ENCODE measurements at regions not wholly inside any gene's neighbourhood (a gene's known extent, or its start where the extent isn't known, plus 50 kb on each side); places are given as distances from the start of the nearest gene placed in this dataset.
"Not testable (repeated sequence)": the region's sequence is repeated elsewhere in the genome, so short reads cannot be mapped to it uniquely, and the experiment has no call there.

- no peak overlapping the region for H3K4me3 ChIP-seq (ENCODE audit: low read depth, low read length)
- DNase-seq (ENCODE audit: low read depth, low spot score) = no peak
- in situ Hi-C loops (cut with HindIII; ENCODE audit: low sequenced_read_pairs) = no loop called here
- TF ChIP-seq, protein P1, sequence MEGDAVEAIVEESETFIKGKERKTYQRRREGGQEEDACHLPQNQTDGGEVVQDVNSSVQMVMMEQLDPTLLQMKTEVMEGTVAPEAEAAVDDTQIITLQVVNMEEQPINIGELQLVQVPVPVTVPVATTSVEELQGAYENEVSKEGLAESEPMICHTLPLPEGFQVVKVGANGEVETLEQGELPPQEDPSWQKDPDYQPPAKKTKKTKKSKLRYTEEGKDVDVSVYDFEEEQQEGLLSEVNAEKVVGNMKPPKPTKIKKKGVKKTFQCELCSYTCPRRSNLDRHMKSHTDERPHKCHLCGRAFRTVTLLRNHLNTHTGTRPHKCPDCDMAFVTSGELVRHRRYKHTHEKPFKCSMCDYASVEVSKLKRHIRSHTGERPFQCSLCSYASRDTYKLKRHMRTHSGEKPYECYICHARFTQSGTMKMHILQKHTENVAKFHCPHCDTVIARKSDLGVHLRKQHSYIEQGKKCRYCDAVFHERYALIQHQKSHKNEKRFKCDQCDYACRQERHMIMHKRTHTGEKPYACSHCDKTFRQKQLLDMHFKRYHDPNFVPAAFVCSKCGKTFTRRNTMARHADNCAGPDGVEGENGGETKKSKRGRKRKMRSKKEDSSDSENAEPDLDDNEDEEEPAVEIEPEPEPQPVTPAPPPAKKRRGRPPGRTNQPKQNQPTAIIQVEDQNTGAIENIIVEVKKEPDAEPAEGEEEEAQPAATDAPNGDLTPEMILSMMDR (IDR thresholded peaks at IDR 0.05; ENCODE audit: low read depth, low read length) = no peak
Observed at GRCh38 chr4:187889651-187890050, 105.9 kb upstream of the ZFP42 start.

DNA sequence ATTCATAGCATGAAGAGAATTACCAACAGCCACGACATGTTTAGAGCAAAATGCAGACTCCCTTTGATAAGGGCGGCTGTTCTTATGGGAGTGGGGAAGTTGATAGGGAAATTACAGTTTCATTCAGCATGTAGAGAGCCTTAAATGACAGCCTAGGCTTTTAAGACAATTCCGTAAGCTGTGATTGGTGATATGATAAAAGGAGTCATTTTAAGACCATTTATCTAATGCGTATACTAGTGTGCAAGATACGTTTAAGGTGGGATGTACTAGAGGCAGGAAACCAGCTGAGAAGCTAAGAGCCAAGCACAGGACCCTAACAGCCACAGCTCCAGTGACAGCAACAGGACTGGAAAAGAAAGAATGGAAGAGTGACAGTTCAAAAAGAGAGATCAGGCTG lies 102.2 kb upstream of the ZFP42 start:
- DNase-seq (ENCODE audit: low read depth, low spot score) = no peak
- TF ChIP-seq, protein P1 (IDR thresholded peaks at IDR 0.05; ENCODE audit: low read depth, low read length) = no peak
- in situ Hi-C loops (cut with HindIII; ENCODE audit: low sequenced_read_pairs) = no loop called here
- no peak overlapping the region for H3K4me3 ChIP-seq (ENCODE audit: low read depth, low read length)

DNA sequence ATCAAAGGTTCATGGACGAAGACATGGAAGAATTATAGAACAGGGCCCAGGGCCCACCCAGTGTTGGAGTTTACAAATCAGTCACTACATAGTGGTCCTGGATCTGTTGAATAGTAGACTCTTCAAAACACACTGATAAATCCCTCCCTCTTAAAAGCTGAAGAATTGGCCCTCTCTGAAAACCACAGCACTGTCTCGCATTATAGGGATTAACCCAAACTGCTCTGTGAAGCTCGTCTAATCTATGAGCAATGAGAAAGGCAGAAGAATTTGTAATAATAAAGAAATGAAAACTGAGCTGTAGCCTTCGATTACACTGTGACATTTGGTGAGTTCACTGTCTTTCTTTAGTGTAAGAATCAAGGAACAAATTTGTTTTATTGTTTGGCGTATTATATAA lies 92.5 kb upstream of the ZFP42 start:
- no peak overlapping the region for H3K4me3 ChIP-seq (ENCODE audit: low read depth, low read length)
- no peak for DNase-seq (ENCODE audit: low read depth, low spot score)
- in situ Hi-C loops (cut with HindIII; ENCODE audit: low sequenced_read_pairs) = no loop called here
- TF ChIP-seq, protein P1 (IDR thresholded peaks at IDR 0.05; ENCODE audit: low read depth, low read length) = no peak

GRCh38 chr4:187903700-187904099 lies 91.9 kb upstream of the ZFP42 start:
- in situ Hi-C loops (cut with HindIII; ENCODE audit: low sequenced_read_pairs) = no loop called here
- DNase-seq (ENCODE audit: low read depth, low spot score) = no peak
- H3K4me3 ChIP-seq (ENCODE audit: low read depth, low read length) = no peak overlapping the region
- TF ChIP-seq, protein P1 (IDR thresholded peaks at IDR 0.05; ENCODE audit: low read depth, low read length) = no peak

GRCh38 chr4:187908079-187908561 lies 87.5 kb upstream of the ZFP42 start:
- no peak overlapping the region for H3K4me3 ChIP-seq (ENCODE audit: low read depth, low read length)
- DNase-seq (ENCODE audit: low read depth, low spot score) = peak; percentile 68
- TF ChIP-seq, protein P1 (IDR thresholded peaks at IDR 0.05; ENCODE audit: low read depth, low read length) = no peak
- in situ Hi-C loops (cut with HindIII; ENCODE audit: low sequenced_read_pairs) = no loop called here

GRCh38 chr4:187908731-187909130 lies 86.8 kb upstream of the ZFP42 start:
- no peak overlapping the region for H3K4me3 ChIP-seq (ENCODE audit: low read depth, low read length)
- TF ChIP-seq, protein P1 (IDR thresholded peaks at IDR 0.05; ENCODE audit: low read depth, low read length) = no peak
- in situ Hi-C loops (cut with HindIII; ENCODE audit: low sequenced_read_pairs) = no loop called here
- no peak for DNase-seq (ENCODE audit: low read depth, low spot score)

DNA sequence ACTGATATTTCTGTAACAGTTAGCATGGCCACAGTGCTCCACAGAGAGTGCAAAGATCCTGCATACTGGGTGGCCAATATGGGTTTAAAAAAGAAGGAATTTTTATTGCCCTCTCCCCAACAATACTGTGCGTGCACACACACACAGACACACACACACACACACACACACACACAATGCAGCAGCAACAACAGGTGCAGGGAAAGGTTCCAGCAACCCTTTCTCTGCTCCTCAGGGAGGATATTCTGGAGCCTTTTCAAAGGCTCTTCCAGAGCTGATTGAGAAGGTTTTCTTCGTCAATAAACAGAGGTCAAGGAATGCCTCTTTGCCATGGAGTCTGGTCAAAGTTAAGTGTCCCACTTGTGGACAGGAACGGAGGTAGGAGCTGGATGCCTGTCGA lies 84.8 kb upstream of the ZFP42 start:
- H3K4me3 ChIP-seq (ENCODE audit: low read depth, low read length) = no peak overlapping the region
- in situ Hi-C loops (cut with HindIII; ENCODE audit: low sequenced_read_pairs) = no loop called here
- no peak for DNase-seq (ENCODE audit: low read depth, low spot score)
- TF ChIP-seq, protein P1 (IDR thresholded peaks at IDR 0.05; ENCODE audit: low read depth, low read length) = no peak

DNA sequence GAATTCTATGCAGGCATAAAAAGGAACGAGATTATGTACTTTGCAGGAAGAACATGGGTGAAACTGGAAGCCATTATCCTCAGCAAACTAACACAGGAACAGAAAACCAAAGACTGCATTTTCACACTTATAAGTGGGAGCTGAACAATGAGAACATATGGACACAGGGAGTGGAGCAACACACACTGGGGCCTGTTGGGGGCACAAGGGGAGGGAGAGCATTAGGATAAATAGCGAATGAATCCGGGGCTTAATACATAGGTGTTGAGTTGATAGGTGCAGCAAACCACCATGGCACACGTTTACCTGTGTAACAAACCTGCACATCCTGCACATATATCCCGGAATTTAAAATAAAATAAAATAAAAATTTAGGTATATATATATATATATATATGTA lies 80.2 kb upstream of the ZFP42 start:
- H3K4me3 ChIP-seq (ENCODE audit: low read depth, low read length); DNase-seq (ENCODE audit: low read depth, low spot score); in situ Hi-C loops (cut with HindIII; ENCODE audit: low sequenced_read_pairs): not testable (repeated sequence)

Data from astrocyte of the spinal cord (primary cell).